HS-27A (cell line): ENCODE measurements at regions not wholly inside any gene's neighbourhood (a gene's known extent, or its start where the extent isn't known, plus 50 kb on each side); places are given as distances from the start of the nearest gene placed in this dataset.
A peak's percentile ranks its signal among the peaks of the same experiment; 100 is the strongest.
"Not testable (repeated sequence)": the region's sequence is repeated elsewhere in the genome, so short reads cannot be mapped to it uniquely, and the experiment has no call there.

Source experiments
- DNase-seq: peaks from one replicate; pipeline ENCODE4 v3.0.0-alpha.2; 2012; ENCODE audit warnings: low read depth, missing footprints

GRCh38 chr2:40043641-40044040 lies 264.6 kb upstream of the THUMPD2 start:
- no peak for DNase-seq

GRCh38 chr2:40043191-40043590 lies 264.1 kb upstream of the THUMPD2 start:
- no peak for DNase-seq

- peak; percentile 51 for DNase-seq
These were observed 262.6 kb upstream of the THUMPD2 start for GRCh38 chr2:40041422-40042382.

- no peak for DNase-seq
These were observed 260.5 kb upstream of the THUMPD2 start for GRCh38 chr2:40039549-40039948.

GRCh38 chr2:40038646-40039045 lies 259.6 kb upstream of the THUMPD2 start:
- no peak for DNase-seq

- no peak for DNase-seq
These were observed 258.2 kb upstream of the THUMPD2 start for GRCh38 chr2:40037303-40037702.

GRCh38 chr2:40036241-40036640 lies 257.2 kb upstream of the THUMPD2 start:
- no peak for DNase-seq

- DNase-seq = no peak
These were observed 255.7 kb upstream of the THUMPD2 start for GRCh38 chr2:40034801-40035200.

GRCh38 chr2:40034198-40034597 lies 255.1 kb upstream of the THUMPD2 start:
- peak; percentile 62 for DNase-seq

GRCh38 chr2:40033781-40034180 lies 254.7 kb upstream of the THUMPD2 start:
- DNase-seq = no peak

- peak; percentile 75 for DNase-seq
These were observed 253.7 kb upstream of the THUMPD2 start for GRCh38 chr2:40032650-40033319.

- no peak for DNase-seq
These were observed 251.5 kb upstream of the THUMPD2 start for GRCh38 chr2:40030456-40030975.

- DNase-seq = no peak
These were observed 249.9 kb upstream of the THUMPD2 start for GRCh38 chr2:40028792-40029488.

- DNase-seq = no peak
These were observed 248.9 kb upstream of the THUMPD2 start for GRCh38 chr2:40027968-40028367.

GRCh38 chr2:40025276-40025675 lies 246.2 kb upstream of the THUMPD2 start:
- not testable (repeated sequence) for DNase-seq

GRCh38 chr2:40020997-40021396 lies 241.9 kb upstream of the THUMPD2 start:
- DNase-seq = no peak

- no peak for DNase-seq
These were observed 237.3 kb upstream of the THUMPD2 start for GRCh38 chr2:40016151-40016885.

GRCh38 chr2:40013962-40014361 lies 234.9 kb upstream of the THUMPD2 start:
- not testable (repeated sequence) for DNase-seq

- DNase-seq = no peak
These were observed 225.3 kb upstream of the THUMPD2 start for GRCh38 chr2:40004336-40004735.

- DNase-seq = no peak
These were observed 223.3 kb upstream of the THUMPD2 start for GRCh38 chr2:40002339-40002738.

- DNase-seq = no peak
These were observed 220.8 kb upstream of the THUMPD2 start for GRCh38 chr2:39999864-40000263.

- no peak for DNase-seq
These were observed 219.6 kb upstream of the THUMPD2 start for GRCh38 chr2:39998617-39999016.
